ENCODE measurements at regions not wholly inside any gene's neighbourhood (a gene's known extent, or its start where the extent isn't known, plus 50 kb on each side); places are given as distances from the start of the nearest gene placed in this dataset.
A peak's percentile ranks its signal among the peaks of the same experiment; 100 is the strongest.

DNA sequence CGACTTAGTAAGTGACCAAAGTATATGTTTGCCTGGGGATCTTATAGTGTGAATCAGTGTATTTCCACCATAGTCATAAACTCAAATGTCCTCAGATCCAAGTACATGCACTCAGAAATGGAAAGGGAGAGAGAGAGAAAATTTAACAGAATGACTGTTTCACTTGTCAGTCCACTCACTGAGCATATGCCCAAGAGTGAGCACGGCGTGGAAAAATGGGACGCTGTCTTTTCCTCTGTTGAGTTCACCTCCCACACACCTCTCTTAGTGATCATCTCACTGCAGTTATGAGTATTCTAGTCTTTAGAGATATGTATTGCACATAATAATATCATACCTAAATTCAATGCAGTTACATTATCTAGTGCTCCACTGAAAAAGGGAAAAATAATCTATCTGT, 156.8 kb upstream of the PRMT6 start:
- DNase-seq (ENCODE audit: extremely low read depth, insufficient read length): no peak
- H3K4me3 ChIP-seq (replicated peaks; ENCODE audit: low read depth, low read length): no peak overlapping the region
- no peaks in the 10 kb centered on the region for H3K36me3 ChIP-seq (ENCODE audit: control insufficient read depth, insufficient read depth, low read length)
- no peaks in the 10 kb centered on the region; the same call in 1 of the 2 replicates for H3K27me3 ChIP-seq (replicated peaks; ENCODE audit: control insufficient read depth, insufficient read depth, low read length)
- TF ChIP-seq, protein P1, sequence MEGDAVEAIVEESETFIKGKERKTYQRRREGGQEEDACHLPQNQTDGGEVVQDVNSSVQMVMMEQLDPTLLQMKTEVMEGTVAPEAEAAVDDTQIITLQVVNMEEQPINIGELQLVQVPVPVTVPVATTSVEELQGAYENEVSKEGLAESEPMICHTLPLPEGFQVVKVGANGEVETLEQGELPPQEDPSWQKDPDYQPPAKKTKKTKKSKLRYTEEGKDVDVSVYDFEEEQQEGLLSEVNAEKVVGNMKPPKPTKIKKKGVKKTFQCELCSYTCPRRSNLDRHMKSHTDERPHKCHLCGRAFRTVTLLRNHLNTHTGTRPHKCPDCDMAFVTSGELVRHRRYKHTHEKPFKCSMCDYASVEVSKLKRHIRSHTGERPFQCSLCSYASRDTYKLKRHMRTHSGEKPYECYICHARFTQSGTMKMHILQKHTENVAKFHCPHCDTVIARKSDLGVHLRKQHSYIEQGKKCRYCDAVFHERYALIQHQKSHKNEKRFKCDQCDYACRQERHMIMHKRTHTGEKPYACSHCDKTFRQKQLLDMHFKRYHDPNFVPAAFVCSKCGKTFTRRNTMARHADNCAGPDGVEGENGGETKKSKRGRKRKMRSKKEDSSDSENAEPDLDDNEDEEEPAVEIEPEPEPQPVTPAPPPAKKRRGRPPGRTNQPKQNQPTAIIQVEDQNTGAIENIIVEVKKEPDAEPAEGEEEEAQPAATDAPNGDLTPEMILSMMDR (IDR thresholded peaks at IDR 0.05; ENCODE audit: insufficient read depth, low read length, poor library complexity, severe bottlenecking): no peak

DNA sequence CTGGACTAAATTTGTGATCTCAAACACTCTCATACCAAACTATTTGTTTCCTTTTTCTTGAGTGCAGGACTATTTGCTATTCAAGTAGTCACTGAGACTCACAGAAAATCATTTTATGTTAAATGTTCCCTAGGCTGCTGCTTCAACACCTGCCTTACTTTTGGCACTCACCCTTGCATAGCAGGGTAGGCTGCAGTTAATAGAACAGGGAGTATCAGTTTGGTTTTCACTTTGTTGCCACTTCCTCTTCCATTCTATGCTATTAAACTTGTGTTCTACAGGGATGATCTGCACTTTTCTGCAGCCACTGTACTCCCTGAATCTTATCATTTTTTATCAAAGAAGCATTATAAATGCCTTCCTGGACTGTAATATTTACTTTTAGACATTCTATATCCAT, 148.7 kb upstream of the PRMT6 start:
- no peak overlapping the region for H3K4me3 ChIP-seq (replicated peaks; ENCODE audit: low read depth, low read length)
- TF ChIP-seq, protein P1 (IDR thresholded peaks at IDR 0.05; ENCODE audit: insufficient read depth, low read length, poor library complexity, severe bottlenecking): no peak
- peak; percentile 27 for DNase-seq (ENCODE audit: extremely low read depth, insufficient read length)
- H3K27me3 ChIP-seq (replicated peaks; ENCODE audit: control insufficient read depth, insufficient read depth, low read length): no peaks in the 10 kb centered on the region
- no peaks in the 10 kb centered on the region for H3K36me3 ChIP-seq (ENCODE audit: control insufficient read depth, insufficient read depth, low read length)

DNA sequence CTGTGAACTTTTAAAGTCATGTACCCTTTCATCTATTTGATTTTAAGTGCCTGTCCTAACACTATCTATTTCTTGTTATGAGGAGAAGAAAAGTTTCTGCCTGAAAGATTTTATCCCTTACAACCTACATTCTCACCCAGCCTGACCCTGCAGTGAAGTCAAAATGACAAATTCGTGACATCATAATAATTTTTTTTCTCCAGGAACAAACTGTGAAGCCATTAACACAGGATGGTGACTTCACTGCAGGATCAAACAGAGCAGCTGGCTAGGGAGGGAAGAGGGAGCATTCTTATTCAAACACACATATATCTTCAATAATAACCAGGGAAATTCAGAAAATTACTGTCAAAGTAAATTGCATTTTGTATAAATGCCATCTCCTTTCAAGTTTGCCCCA, 147.8 kb upstream of the PRMT6 start:
- H3K4me3 ChIP-seq (replicated peaks; ENCODE audit: low read depth, low read length): no peak overlapping the region
- TF ChIP-seq, protein P1 (IDR thresholded peaks at IDR 0.05; ENCODE audit: insufficient read depth, low read length, poor library complexity, severe bottlenecking): no peak

DNA sequence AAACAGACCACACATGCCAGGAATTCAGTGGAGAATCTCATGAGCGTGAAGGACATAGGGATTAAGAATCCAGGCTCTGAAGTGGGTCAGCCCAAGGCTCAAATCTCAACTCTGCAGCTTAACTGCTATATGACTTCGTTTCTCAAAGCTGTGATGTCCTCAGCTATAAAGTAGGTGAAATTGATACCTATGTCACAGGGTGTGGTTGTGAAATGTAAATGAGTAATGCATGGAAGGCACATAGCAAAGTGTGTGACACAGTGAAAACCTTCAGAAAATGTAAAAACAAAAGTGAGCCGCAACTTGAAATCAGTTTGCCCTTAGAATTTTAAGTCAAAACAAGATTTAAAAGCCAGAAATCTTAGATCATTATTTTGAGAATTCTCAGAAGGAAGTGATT, 145.7 kb upstream of the PRMT6 start:
- DNase-seq (ENCODE audit: extremely low read depth, insufficient read length): no peak
- Histone ChIP-seq H3K27me3 (replicated peaks; ENCODE audit: control insufficient read depth, insufficient read depth, low read length) (no peaks in the 10 kb centered on the region), H3K36me3 (ENCODE audit: control insufficient read depth, insufficient read depth, low read length) (no peaks in the 10 kb centered on the region), H3K4me3 (replicated peaks; ENCODE audit: low read depth, low read length) (no peak overlapping the region)
- TF ChIP-seq, protein P1 (IDR thresholded peaks at IDR 0.05; ENCODE audit: insufficient read depth, low read length, poor library complexity, severe bottlenecking): no peak

More for the DNA sequence above, 147.8 kb upstream of the PRMT6 start:
- Histone ChIP-seq H3K36me3 (ENCODE audit: control insufficient read depth, insufficient read depth, low read length) (no peaks in the 10 kb centered on the region), H3K27me3 (replicated peaks; ENCODE audit: control insufficient read depth, insufficient read depth, low read length) (no peaks in the 10 kb centered on the region)
- no peak for DNase-seq (ENCODE audit: extremely low read depth, insufficient read length)

DNA sequence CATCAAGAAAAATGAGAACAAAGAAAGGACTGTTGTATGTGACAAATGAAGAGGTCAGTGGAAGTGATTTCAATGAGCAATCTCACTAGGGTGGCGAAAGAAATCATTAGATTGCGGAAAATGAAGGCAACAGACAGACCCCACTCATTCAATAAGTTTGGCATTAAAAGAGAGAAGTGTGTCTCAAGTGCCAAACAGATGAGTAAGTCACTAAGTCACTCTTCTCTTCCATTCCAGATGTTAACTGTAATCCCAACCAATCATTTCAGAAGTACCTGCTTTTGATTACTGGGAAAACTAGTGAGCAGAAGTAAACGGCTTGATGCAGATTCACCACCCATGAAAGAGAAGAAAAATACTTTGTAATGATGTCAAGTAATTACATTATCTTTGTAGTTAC, 144.3 kb upstream of the PRMT6 start:
- Histone ChIP-seq H3K27me3 (replicated peaks; ENCODE audit: control insufficient read depth, insufficient read depth, low read length) (no peaks in the 10 kb centered on the region), H3K36me3 (ENCODE audit: control insufficient read depth, insufficient read depth, low read length) (no peaks in the 10 kb centered on the region), H3K4me3 (replicated peaks; ENCODE audit: low read depth, low read length) (no peak overlapping the region)
- TF ChIP-seq, protein P1 (IDR thresholded peaks at IDR 0.05; ENCODE audit: insufficient read depth, low read length, poor library complexity, severe bottlenecking): no peak
- DNase-seq (ENCODE audit: extremely low read depth, insufficient read length): no peak

DNA sequence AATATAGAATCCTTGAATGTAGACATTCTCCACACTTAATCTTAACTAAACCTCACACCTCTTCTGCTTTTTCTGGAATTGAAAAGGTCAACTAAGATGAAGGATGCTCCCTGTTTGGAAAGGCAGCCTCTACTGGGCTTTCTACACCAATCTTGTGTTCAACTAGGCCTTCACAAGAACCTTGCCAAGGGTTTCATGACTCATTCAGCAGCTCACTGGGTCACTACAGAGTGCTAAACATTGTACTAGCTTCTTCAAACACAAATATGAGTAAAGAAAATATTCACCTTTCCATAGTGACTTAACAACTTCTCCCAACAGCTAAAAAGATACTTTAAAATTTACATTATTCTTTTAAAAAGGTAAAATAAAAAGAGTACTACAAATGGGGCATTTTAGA, 135.3 kb upstream of the PRMT6 start:
- no peak for DNase-seq (ENCODE audit: extremely low read depth, insufficient read length)
- H3K27me3 ChIP-seq (replicated peaks; ENCODE audit: control insufficient read depth, insufficient read depth, low read length): no peaks in the 10 kb centered on the region
- no peak overlapping the region for H3K4me3 ChIP-seq (replicated peaks; ENCODE audit: low read depth, low read length)
- no peaks in the 10 kb centered on the region for H3K36me3 ChIP-seq (ENCODE audit: control insufficient read depth, insufficient read depth, low read length)
- TF ChIP-seq, protein P1 (IDR thresholded peaks at IDR 0.05; ENCODE audit: insufficient read depth, low read length, poor library complexity, severe bottlenecking): no peak
